ENCODE measurements at regions not wholly inside any gene's neighbourhood (a gene's known extent, or its start where the extent isn't known, plus 50 kb on each side); places are given as distances from the start of the nearest gene placed in this dataset.

DNA sequence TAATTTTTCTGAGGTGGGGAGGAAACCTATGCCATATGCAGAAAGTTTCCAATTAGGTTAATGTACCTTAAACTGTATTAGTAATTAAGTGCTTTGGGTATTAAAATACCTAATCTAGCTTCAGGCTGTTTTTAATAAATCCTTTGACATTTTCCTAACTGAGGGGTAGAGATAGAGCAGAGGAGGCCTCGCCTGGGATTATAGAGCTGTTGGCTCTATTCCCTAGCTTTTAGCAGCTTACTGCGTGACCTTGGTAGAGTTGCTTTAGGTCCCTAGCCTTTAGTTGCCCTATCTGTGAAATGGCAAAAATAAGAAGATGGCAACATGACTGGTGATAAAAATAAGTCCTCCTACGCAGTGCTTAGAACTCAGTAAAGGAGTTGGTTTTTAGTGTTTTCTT, 621.0 kb downstream of the LMO4 start:
- Mint-ChIP-seq H3K36me3 (no peaks in the 10 kb centered on the region), H3K9me3 (peaks cover 0 to 1% (median 0%) of the 10 kb centered on the region in 7 donors), H3K4me1 (peaks cover 13% of the 10 kb centered on the region), H3K27me3 (ENCODE audit: low read depth in 3 of 3) (peaks cover 0 to 8% (median 0%) of the 10 kb centered on the region in 3 donors), H3K27ac (no peak overlapping the region), H3K4me3 (no peak overlapping the region)
- Histone ChIP-seq H3K9ac (ENCODE audit: insufficient read depth, low read length, poor library complexity, severe bottlenecking) (no peak overlapping the region), H2AFZ (ENCODE audit: insufficient read depth, low read depth, low read length, poor library complexity, severe bottlenecking) (no peak overlapping the region), H3K4me3 (replicated peaks in 1 of 3; ENCODE audit: low read depth in 2 of 3, low read length in 3 of 3) (no peak overlapping the region), H3K9me3 (replicated peaks in 1 of 2; ENCODE audit: control insufficient read depth in 1 of 2, insufficient read depth in 1 of 2, low read length in 2 of 2) (no peaks in the 10 kb centered on the region), H3K79me2 (ENCODE audit: insufficient read depth, low read length) (no peaks in the 10 kb centered on the region), H4K20me1 (ENCODE audit: insufficient read depth, low read length) (no peaks in the 10 kb centered on the region), H3K4me1 (ENCODE audit: control insufficient read depth in 1 of 2, insufficient read depth in 2 of 2, low read length in 2 of 2) (peaks cover 0 to 2% of the 10 kb centered on the region in 2 donors), H3K4me2 (replicated peaks; ENCODE audit: extremely low read depth, low read length, poor library complexity, severe bottlenecking) (no peak overlapping the region), H3K27me3 (ENCODE audit: control insufficient read depth in 2 of 2, insufficient read depth in 2 of 2, low read length in 2 of 2) (no peaks in the 10 kb centered on the region), H3K36me3 (replicated peaks in 1 of 2; ENCODE audit: control insufficient read depth in 1 of 2, insufficient read depth in 2 of 2, low read length in 2 of 2) (no peaks in the 10 kb centered on the region), H3K27ac (ENCODE audit: low read depth in 1 of 2, low read length in 2 of 2) (no peak overlapping the region)
- TF ChIP-seq, protein P1, sequence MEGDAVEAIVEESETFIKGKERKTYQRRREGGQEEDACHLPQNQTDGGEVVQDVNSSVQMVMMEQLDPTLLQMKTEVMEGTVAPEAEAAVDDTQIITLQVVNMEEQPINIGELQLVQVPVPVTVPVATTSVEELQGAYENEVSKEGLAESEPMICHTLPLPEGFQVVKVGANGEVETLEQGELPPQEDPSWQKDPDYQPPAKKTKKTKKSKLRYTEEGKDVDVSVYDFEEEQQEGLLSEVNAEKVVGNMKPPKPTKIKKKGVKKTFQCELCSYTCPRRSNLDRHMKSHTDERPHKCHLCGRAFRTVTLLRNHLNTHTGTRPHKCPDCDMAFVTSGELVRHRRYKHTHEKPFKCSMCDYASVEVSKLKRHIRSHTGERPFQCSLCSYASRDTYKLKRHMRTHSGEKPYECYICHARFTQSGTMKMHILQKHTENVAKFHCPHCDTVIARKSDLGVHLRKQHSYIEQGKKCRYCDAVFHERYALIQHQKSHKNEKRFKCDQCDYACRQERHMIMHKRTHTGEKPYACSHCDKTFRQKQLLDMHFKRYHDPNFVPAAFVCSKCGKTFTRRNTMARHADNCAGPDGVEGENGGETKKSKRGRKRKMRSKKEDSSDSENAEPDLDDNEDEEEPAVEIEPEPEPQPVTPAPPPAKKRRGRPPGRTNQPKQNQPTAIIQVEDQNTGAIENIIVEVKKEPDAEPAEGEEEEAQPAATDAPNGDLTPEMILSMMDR (IDR thresholded peaks at IDR 0.05): no peak
- 40% methylated on average over 1 of the region's 3 CpGs for WGBS (ENCODE audit: insufficient coverage)
- no peak for DNase-seq
- intact Hi-C loops (cut with micrococcal nuclease): loop anchor here (5.0 to 10.0 kb wide), 4 partner anchors 652 to 817 kb away; no protein-coding TSS in a partner anchor

DNA sequence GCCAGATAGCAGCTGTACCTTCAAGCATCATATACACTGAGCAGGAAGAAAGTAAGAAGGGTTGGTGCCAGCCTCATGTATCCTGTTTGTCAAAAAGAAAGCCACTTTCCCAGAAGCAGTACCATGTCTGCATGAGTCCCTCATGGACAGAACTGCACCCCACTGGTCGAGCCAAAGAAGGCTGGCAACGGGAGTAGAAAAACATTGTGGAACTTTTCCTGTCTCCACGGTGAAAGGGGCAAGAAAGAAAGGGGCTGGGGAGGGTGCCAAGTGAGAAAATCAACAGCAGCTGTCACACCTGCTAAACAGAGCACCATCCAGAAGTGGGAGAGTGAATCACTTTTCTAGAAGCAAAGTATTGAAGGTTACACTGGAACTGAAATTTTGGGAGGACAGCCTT, 621.7 kb downstream of the LMO4 start:
- intact Hi-C loops (cut with micrococcal nuclease): loop anchor here (5.0 to 10.0 kb wide), 4 partner anchors 653 to 818 kb away; no protein-coding TSS in a partner anchor
- H3K9me3 ChIP-seq (replicated peaks in 1 of 2; ENCODE audit: control insufficient read depth in 1 of 2, insufficient read depth in 1 of 2, low read length in 2 of 2): no peaks in the 10 kb centered on the region
- Mint-ChIP-seq H3K4me1 (peaks cover 13% of the 10 kb centered on the region), H3K4me3 (no peak overlapping the region), H3K27me3 (ENCODE audit: low read depth in 3 of 3) (peaks cover 0 to 8% (median 0%) of the 10 kb centered on the region in 3 donors), H3K27ac (no peak overlapping the region), H3K9me3 (peaks cover 0 to 1% (median 0%) of the 10 kb centered on the region in 7 donors), H3K36me3 (no peaks in the 10 kb centered on the region)
- no peaks in the 10 kb centered on the region for H4K20me1 ChIP-seq (ENCODE audit: insufficient read depth, low read length)
- no peaks in the 10 kb centered on the region for H3K27me3 ChIP-seq (ENCODE audit: control insufficient read depth in 2 of 2, insufficient read depth in 2 of 2, low read length in 2 of 2)
- no peaks in the 10 kb centered on the region for H3K79me2 ChIP-seq (ENCODE audit: insufficient read depth, low read length)
- no peak overlapping the region for H2AFZ ChIP-seq (ENCODE audit: insufficient read depth, low read depth, low read length, poor library complexity, severe bottlenecking)
- no peak overlapping the region for H3K27ac ChIP-seq (ENCODE audit: low read depth in 1 of 2, low read length in 2 of 2)
- DNase-seq: no peak
- WGBS (ENCODE audit: insufficient coverage): 58% methylated on average over 3 of the region's 3 CpGs
- H3K4me1 ChIP-seq (ENCODE audit: control insufficient read depth in 1 of 2, insufficient read depth in 2 of 2, low read length in 2 of 2): peaks cover 0 to 2% of the 10 kb centered on the region in 2 donors
- H3K4me3 ChIP-seq (replicated peaks in 1 of 3; ENCODE audit: low read depth in 2 of 3, low read length in 3 of 3): no peak overlapping the region
- TF ChIP-seq, protein P1 (IDR thresholded peaks at IDR 0.05): no peak
- no peak overlapping the region for H3K9ac ChIP-seq (ENCODE audit: insufficient read depth, low read length, poor library complexity, severe bottlenecking)
- no peaks in the 10 kb centered on the region for H3K36me3 ChIP-seq (replicated peaks in 1 of 2; ENCODE audit: control insufficient read depth in 1 of 2, insufficient read depth in 2 of 2, low read length in 2 of 2)
- H3K4me2 ChIP-seq (replicated peaks; ENCODE audit: extremely low read depth, low read length, poor library complexity, severe bottlenecking): no peak overlapping the region

Data from CD14-positive monocyte (primary cell).